ENCODE measurements at regions not wholly inside any gene's neighbourhood (a gene's known extent, or its start where the extent isn't known, plus 50 kb on each side); places are given as distances from the start of the nearest gene placed in this dataset.

- Histone ChIP-seq H3K36me3 (ENCODE audit: insufficient read depth) (no peaks in the 10 kb centered on the region), H3K79me2 (replicated peaks; ENCODE audit: insufficient read depth) (no peaks in the 10 kb centered on the region), H2AFZ (no peak overlapping the region), H3K27me3 (ENCODE audit: insufficient read depth) (no peaks in the 10 kb centered on the region), H3K4me3 (no peak overlapping the region), H3K27ac (ENCODE audit: low read depth) (no peak overlapping the region), H3K9me2 (ENCODE audit: insufficient read depth) (no peaks in the 10 kb centered on the region), H3K4me2 (no peak overlapping the region), H4K20me1 (replicated peaks; ENCODE audit: insufficient read depth) (no peaks in the 10 kb centered on the region), H3F3A (replicated peaks; ENCODE audit: low read depth) (no peaks in the 10 kb centered on the region), H3K4me1 (ENCODE audit: insufficient read depth) (peaks cover 12% of the 10 kb centered on the region; the same call in 1 of the 2 replicates)
- no peak for ATAC-seq
- Mint-ChIP-seq H3K9me3 (0 out of 3 replicates have a peak, but pooled peaks cover 5% of the 10 kb centered on the region), H3K36me3 (ENCODE audit: low read depth) (no peaks in the 10 kb centered on the region), H3K27ac (no peak overlapping the region), H3K4me1 (peaks cover 19% of the 10 kb centered on the region), H3K27me3 (ENCODE audit: insufficient read depth, low read depth, poor library complexity) (peaks cover 8% of the 10 kb centered on the region), H3K4me3 (no peak overlapping the region)
- TF ChIP-seq EZH2phosphoT487 (IDR thresholded peaks at IDR 0.05; ENCODE audit: unreplicated experiment) (no peak), ZNF114 (CRISPR knock-in tag; IDR thresholded peaks at IDR 0.05) (no peak), CTCF (conservative IDR thresholded peaks at IDR 0.05; ENCODE audit: low read depth in 2 of 2) (no peak), NANOG (IDR thresholded peaks at IDR 0.05; ENCODE audit: borderline replicate concordance) (no peak), POLR2AphosphoS5 (IDR thresholded peaks at IDR 0.05; ENCODE audit: low read depth) (no peak), STAT1 (IDR thresholded peaks at IDR 0.05; ENCODE audit: unreplicated experiment) (no peak), JUNB (IDR thresholded peaks at IDR 0.05; ENCODE audit: unreplicated experiment) (no peak), REST (IDR thresholded peaks at IDR 0.05; ENCODE audit: unreplicated experiment) (no peak), ZNF462 (CRISPR knock-in tag; IDR thresholded peaks at IDR 0.05) (no peak), ZNF331 (CRISPR knock-in tag; IDR thresholded peaks at IDR 0.05; ENCODE audit: low read depth) (no peak), EZH2 (IDR thresholded peaks at IDR 0.05; ENCODE audit: low read depth, unreplicated experiment) (no peak), ETS1 (IDR thresholded peaks at IDR 0.05) (no peak), CREB1 (CRISPR knock-in tag; IDR thresholded peaks at IDR 0.05; ENCODE audit: low read depth) (no peak)
- DNase-seq (ENCODE audit: low spot score) = no peak
Measured at GRCh38 chr10:30536578-30536977, 93.0 kb downstream of the LYZL2 start.
